Stimulated activated CD8-positive, alpha-beta memory T cell treated with anti-CD3 and anti-CD28 coated beads, Interleukin-15, amount 100 ng/mL, for 1 hour (primary cell): ENCODE measurements at regions not wholly inside any gene's neighbourhood (a gene's known extent, or its start where the extent isn't known, plus 50 kb on each side); places are given as distances from the start of the nearest gene placed in this dataset.
A peak's percentile ranks its signal among the peaks of the same experiment; 100 is the strongest.

Source experiments
- DNase-seq: peaks from one replicate; pipeline ENCODE4 v3.0.0-alpha.2; 2020; ENCODE audit warnings: low read depth

DNA sequence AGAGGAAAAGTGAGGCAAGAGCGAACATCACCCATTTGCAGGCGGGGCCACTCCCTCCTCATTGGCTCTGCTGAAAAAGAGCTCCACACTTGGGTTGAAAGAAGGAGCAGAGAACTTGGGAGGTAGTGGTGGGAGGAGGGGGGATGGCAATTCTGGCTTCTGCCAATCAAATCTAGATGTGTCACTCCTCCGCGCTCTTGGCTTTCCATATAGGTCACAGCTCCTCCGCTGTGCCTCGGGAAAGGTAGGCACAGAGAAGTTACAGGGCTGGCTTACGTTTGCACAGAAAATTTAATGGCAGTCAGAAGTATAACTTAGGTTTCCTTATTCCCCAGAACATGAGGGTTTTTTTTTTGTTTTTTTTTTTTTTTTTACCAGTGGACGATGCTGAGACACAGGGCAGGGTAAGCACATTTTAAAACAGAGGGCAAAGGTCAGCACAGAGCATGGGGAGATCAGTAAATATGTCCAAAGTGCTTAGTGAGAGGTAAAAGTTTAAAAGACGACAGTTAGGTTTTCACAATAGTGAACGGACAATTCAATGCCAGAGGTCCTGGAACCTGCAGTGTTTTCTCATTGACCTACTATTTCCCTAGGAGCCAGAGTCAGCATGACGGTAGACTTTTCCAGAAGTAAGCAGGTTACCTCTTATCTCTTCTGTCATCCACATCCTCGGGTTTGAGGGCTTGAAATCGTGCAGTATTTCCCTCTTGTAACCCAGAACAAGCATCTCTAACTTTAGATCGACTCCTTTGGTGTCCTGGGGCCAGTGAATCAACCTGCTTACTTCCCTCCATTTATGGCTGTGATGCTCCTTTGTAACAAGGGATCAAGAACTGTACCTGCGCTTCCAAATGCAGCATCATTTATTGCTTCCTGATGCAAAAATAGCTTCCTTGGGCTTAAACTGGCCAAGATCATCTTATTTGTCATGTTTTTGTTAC, 258.9 kb upstream of the PROX1 start:
- DNase-seq, result no peak

DNA sequence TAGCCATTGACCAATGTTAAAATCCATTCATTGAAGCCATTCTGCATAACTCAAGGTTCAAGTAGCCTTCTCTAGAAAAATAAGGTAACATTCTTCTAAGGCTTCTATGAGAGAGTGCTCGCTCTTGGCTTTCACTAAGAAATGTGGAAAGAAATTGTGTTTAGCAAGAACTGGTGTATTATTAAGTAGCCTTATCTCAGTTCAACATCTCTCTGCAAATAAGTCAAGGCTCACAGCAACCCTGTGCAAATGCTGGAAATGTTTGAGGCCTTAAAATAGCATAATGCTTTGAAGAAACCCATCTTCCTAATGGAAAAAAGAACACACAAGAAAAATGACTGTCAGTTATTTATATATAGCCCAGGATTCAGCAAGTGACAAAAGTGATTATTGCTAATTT, 254.1 kb upstream of the PROX1 start:
- DNase-seq, result no peak

DNA sequence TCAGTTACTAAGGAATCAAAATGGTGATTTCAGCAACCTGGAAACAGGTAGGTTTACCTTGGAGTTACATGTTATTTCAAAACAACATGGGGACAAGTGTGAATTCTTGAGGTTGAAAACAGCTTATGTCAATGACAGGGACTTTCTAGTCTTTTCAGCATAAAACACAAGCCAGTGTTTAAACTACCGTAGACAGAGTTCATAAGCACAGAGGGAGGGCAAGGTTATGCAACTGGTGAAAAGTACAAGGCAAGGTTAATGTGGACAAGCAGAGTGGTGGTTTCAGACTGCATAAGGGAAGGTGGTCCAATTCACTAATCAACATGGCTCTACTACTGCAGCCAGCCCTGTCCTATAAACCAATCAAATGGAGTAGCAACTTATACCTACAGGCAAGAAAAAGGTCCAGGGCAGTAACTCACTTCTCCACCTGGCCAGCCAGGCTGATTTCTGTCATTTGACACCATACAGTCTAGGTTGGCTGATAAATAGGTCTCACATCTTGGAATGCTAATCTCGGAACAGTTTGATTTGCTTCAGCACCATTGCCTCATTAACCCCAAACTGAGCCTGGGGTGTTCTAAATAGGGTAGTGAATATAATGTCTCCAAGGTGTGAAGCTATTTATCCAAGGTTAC, 250.3 kb upstream of the PROX1 start:
- DNase-seq, result no peak

DNA sequence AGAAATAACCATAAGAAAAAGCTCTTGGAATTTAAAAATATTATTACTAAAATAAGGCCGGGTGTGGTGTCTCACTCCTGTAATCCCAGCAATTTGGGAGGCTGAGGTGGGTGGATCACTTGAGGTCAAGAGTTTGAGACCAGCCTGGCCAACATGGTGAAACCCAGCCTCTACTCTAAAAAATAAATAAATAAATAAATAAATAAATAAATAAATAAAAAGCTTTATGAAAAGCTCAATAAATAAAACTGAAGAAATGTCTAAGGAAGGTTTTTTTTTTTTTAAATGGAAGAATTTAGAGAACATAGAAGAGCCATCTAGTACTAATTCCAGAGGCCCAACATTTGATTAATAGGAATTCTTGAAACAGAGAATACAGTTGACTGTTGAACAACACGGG, 249.1 kb upstream of the PROX1 start:
- DNase-seq, result no peak

DNA sequence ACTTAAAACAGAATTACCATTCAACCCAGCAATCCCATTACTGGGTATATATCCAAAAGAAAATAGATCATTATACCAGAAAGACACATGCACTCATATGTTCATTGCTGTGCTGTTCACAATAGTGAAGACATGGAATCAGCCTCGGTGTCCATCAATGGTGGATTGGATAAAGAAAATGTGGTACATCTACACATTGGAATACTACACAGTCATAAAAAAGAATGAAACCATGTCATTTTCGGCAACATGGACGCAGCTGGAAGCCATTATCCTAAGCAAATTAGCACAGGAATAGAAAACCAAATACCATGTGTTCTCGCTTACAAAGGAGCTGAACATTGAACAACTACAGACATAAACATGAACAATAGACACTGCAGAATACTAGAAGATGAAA, 244.8 kb upstream of the PROX1 start:
- no peak for DNase-seq

DNA sequence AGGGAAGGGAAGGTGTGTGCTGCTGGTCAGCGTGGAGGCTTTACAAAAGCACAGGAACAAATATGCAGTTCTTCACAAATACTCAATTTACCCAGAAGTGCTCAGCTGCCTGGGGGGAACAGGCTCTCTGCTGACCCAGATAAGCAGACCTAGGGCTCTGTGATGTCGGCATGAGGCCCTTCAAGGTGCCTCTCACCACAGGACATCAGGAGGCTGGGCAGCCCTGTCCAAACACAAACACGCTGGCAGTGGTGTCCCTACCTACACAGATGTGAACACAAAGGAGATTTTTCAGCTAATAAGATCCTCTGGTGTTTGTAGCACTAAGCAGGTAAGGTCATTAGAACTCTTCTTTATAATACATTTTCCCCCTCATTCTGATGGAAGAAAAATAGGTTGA, 243.0 kb upstream of the PROX1 start:
- no peak for DNase-seq

DNA sequence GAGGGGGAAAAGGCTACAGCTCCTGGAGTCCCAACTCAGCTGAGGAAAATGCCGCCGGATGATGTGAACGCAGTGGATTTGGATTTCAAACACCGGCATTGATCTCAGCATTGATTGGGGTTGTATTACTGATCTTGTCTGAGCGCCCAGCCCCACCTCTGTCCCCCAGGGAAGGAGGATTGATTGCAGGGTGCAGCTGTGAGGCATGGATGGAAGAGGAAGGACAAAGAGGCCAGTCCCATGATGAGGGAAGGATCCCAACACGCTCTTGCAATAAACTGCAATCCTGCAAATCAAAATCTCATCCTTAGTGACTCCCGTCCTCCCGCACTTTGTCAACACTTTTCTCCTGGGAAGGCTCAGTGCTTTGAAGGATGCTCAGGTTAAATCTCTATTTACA, 242.3 kb upstream of the PROX1 start:
- DNase-seq, result no peak

DNA sequence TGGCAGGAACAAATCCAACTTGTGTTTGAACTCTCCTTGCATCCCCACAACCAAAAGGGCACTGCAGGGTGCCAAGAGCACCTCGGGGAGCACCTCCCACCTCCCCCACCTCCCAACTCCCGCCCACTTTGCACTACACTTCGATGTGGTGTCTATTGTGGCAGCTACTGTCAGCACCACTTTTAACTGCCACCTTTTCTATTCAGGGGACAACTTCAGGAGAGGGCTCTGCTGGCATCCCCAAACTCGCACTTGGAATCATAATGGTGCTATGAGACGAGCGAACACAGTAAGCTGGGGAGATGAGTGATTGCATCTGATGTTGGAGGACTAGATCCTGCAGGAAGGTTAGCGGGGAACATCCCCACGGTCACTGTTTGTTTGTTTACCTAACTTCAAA, 238.2 kb upstream of the PROX1 start:
- no peak for DNase-seq

DNA sequence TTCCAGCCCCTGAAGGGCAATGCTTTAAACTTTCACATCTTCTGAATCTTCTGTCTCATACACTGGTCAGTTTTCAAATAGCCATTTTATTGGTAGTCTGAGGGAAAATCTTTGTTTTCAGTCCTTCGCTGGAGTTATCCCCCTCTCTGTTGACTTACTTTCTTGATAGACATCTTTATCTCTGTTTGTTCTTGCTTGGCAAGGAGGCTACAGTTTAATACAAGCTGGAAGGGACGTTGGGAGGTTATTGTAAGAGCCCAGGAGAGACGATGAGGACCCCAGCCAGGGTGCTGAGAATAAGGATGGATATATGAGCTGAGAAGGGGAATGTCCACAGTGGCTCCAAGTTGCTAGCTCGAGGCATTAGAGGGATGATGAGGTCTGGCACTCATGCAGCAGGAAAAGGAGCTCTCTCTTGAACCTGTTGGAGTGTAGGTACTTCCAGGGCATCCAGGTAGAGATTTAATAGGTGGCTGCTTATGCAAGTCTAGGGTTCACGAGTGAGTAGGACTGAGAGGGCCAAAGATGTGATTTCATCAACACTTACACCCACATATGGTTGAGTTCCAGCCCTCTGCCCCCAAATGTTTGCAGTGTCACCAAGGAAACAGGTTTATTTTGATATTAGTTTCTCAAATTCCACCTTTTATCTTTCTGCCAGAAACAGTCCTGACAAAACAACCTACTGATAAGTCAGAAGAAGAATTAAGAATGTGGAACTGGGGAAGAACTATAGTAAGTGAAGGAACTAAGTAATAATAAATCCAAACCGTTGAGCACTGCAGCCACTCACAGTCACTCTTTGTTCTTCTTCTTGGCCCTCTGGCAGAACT, 237.3 kb upstream of the PROX1 start:
- DNase-seq, result no peak

DNA sequence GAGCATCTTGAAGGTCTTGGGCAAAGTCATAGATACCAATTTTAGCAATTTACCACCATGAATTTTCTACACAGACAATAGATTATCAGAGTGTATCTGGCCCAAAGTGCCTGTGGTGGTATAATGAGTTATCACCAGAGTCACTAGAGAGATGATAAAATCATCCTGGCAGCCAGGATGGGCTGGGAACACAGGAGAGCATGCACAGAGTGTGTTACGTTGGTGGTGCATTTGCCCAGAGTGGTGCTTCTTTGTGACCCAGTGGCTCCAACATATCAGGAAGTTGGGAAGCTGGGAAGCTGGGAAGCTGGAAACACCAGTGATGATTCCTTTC, 236.7 kb upstream of the PROX1 start:
- DNase-seq, result no peak

DNA sequence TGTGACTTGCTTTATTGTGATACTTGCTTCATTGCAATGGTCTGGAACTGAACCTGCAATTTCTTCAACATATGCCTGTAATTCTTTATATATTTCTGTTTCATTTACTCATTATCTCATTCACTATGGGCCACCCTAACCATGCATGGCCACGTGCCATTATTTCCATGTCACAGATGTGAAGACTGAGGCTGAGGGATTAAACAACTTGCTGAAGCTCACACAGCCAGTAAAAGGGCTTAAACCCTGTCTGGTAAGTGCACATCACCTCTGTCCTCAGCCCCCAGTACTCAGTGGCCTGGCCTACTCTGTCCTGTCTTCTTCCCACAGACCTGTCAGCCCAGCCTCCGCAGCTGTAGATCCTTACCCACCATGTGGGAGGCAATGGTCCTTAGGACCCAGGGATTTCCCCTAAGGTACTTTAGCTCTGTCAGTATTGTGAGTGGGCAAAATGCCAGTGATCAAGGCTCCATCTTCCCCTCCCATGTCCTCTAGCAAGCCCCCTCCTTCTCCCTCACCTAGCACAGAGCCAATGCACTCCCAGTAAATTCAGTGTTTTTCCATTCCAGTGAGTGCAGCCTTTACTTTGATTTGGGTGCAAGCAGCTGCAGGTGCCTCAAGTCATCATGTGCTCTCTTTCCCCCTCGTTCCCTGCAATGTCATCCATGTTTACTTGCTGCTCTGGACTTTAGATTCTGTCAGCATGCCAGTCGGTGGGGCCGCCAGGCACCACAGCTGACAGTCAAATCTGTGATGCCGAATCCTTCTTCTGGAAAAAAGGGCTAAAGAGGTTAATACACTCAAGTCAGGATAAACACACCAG, 228.2 kb upstream of the PROX1 start:
- no peak for DNase-seq

DNA sequence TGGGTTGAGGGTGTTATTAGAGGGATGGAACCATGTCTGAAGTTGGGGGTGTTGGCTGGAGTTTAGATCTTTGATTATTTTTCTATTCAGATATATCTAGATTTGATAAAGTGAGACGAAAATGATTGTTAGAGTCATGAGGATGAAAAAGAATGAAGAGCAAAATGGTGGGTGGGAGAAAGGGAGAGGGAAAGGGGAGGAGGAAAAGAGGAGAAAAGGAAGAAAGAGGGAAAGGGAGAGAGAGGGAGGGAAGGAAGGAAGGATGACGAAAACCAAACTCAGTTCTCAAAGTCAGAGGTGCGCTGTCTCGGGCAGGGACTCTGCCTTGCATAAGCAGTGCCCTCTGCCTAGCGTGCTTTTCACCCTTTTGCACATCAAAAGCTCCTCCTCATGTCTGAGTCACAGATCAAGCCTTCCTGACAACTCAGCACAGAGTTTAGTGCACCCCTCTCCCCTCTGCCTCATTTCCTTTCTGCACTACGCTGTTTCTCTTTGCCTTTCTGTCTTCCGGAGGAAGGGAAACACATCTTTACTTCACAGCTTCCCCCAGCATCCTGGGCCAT, 225.8 kb upstream of the PROX1 start:
- DNase-seq, result peak; percentile 4

DNA sequence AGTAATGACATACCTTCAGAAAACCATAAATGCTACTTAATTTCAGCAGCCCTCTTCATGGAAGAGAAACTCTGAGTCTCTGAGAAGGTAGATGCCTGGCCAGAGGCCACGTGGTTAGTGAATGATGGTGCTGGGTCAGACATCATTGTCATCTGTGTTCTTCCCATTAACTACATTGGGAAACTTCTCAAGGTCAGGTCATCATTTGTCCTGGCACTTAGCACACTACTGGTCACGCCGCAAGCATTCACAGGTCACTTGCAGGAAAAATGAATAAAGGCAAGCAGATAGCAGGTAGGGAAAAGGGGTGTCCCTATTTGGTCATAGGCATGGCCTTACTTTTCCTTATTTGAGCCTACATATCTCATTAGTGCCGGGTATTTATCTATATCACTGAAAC, 220.1 kb upstream of the PROX1 start:
- DNase-seq, result no peak

DNA sequence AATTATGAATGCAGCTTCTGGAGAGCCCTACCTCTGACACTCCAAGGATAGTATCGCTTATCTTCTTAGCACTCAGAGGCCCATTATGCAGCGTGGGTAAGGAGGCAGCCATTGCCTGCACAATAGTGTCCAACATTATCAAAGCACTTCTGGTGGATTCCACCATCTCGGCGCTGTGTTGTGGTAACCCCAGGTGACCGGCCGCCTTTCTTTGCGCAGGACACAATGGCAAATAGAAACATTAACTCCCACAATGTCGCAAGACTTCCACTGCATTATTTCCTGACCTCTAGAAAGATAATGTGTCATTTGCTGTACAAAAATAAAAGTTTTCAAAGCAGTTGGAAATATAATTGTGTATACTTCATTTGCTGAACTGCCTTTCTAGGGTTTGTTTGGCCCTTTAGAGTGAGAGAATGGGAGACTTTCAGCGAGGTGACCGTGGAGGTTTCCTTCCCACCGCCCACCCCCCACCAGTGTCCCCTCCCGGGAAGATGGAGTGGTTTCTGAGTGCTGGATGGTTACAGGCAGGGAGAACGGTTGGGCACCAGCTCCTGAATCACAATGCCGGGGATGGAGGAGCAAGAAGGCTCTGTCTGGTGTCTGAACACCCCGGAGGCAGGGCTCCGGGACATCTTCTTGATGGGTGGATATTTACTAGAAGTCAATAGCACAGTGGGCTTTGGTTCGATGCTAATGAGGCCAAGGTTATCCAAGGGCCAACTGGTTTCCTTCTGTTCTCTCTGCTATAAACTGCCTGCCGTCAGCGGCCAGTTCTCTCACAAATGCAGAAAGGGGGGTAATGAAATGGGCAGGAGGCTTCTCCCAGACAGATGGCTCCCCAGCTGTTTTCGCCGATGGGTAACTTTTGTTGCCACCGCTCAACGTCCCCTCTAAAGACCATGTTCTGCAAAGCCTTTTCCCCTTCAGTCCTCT, 215.4 kb upstream of the PROX1 start:
- no peak for DNase-seq

DNA sequence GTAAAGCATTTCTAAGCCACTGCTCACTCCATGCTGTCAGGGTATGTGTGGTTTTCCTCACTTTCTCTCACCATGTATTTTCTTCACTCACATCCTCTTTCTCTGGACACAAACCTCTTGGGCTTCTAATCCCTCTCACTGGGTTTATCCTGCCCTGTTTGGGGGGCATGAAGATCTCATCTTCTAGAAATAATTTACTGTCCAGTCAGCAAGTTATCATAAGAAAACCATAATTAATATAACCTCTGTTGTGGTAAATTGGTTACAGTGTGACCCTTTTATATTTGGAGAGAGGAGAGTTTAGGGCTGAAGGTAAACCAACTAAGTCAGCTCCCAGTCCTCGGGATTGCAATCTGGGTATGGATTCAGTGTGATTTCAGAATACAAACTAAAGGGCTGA, 213.8 kb upstream of the PROX1 start:
- no peak for DNase-seq

DNA sequence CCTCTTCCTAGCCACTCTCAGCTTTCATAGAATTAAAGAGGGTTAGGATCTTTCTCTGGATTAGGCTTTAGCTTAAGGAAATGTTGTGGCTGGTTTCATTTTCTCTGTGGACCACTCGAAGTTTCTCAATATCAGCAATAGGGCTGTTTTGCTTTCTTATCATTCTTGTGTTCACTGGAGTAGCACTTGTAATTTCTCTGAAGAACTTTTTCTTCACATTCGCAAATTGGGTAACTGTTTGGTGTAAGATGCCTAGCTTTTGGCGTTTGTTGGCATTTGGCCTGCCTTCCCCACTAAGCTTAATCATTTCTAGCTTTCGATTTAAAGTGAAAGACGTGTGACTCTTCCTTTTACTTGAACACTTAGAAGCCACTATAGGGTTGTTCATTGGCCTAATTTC, 210.8 kb upstream of the PROX1 start:
- no peak for DNase-seq

DNA sequence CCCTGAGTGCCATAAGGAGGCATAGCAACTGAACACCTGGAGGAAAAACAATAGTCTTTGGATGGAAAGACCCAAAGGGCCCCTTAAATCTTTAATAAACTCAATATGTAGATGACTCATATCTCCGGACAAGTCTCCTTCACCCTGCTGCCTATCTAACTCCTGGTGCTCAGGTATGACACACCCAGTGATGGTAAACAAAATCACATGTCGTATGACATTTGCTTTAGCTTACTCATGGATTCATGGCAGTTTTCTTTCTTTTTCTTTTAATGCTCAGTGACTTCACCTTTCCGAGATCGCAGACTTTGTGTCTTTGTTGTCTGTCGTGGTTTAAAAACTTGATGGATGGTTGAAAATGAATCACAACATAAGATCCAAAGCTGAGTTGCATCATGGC, 208.5 kb upstream of the PROX1 start:
- DNase-seq, result no peak

DNA sequence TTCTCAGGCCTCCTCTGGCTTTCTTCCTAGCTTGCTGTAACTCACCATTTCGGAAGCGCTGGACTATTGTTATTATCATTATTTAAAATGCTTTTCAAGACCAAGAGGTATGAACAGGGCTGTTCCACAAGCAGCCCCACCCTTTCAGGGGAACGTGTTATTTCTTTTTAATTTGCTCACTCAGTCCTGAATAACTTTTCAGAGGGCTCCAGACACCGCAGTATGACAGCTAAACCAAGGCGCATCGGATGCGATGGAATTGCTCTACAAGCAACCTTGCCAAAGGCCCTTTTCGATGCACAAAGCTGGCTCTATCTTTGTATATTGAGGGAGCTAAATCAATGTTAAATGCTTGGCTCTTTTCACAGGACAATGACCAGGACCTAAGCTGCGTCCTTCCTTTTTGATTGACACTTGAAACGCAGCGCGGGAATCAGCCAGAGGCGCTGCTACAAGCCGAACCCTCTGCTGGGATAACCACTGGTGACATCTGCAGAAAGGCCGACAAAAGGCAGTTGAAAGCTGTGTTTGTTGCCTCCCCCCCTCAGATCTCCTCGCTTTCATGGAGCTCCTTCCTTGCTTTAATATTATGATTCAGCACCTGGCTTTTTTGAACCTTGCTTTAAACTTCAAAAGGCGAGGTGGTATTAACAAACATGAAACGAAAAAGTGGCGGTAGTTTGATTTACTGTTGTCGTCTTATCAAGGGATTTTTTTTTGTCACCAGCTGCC, 204.7 kb upstream of the PROX1 start:
- no peak for DNase-seq

DNA sequence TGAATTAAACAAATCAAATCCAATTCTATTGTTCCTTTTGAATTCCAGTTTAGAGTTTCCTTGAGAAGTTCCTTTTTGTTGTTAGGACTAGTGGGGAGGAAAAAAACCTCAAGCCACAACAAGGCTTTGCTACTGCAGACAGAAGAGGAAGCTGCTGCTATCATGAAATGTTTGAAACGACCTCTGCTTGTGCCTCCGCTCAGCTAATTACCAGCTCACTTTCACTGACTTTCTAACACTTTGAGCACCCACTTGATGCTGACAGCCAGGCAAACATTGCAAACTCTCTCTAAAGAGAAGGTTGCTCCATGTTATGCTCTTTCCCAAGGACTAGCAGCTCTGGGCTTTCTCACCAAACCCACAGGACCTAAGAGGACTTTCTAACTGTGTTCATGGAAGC, 203.9 kb upstream of the PROX1 start:
- no peak for DNase-seq

DNA sequence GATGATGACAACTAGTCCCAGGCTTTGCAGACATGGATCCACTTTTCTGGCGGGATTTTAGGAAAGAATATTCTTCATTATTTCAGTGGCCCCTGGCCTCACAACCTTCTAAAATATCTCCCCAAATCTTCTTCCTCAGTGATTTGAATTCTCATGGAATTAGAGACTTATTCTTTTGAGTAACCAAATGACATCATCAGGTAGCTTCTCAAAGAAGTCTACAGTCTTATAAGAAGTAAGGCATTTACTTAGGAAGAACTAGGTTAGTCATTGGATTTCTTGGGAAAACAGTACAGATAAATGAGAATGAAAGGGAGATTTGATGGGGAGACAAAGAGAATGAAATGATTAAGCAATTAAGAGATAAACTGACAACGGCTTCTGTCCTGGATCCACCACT, 201.1 kb upstream of the PROX1 start:
- no peak for DNase-seq
